ENCODE measurements at regions not wholly inside any gene's neighbourhood (a gene's known extent, or its start where the extent isn't known, plus 50 kb on each side); places are given as distances from the start of the nearest gene placed in this dataset.

DNA sequence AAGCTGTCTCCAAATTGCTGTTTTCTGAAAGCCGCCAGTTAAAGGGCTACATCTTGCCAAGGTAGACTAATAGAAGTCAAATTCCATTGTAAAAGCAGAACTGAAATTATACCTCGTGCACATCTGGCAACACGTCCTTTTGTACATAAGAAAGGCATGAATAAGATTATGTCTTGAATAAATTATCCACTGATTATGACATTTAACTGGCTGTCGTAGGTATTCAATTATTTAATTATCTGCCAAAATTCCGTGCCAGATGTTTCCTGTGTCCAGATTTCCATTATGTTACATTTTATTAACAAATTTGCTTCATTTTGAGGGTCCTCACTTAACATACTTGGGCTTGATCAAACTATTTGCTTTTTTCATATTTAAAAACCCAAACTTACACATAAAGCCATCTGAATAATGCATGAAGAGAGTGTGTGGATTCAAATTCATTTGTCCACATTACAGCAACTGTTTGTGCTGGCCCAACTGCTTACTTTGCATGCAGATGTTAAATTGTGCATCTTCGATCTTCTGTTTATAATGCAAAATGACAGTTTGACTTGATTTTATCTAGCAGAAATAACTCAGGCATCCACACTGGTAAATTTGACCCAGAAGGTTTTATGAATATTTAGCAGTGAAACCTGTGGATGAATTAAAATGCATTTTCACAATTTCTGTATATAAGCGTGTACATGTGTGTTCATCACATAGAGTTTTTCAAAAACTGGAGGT is 701.5 kb downstream of the ZNF385D start:
- no peaks in the 10 kb centered on the region for H3K9me3 Mint-ChIP-seq (ENCODE audit: low read depth)
- no peak overlapping the region for H3K27ac Mint-ChIP-seq
- H3K27me3 Mint-ChIP-seq = no peaks in the 10 kb centered on the region
- no peak overlapping the region for H3K4me3 Mint-ChIP-seq (ENCODE audit: low read depth)
- TF ChIP-seq CTCF (IDR thresholded peaks at IDR 0.05; ENCODE audit: unreplicated experiment) = no peak
- no peak for DNase-seq (ENCODE audit: low spot score, unreplicated experiment)
- no peaks in the 10 kb centered on the region for H3K36me3 Mint-ChIP-seq (ENCODE audit: insufficient read depth)
- H3K4me1 Mint-ChIP-seq (ENCODE audit: low read depth) = peaks cover 2% of the 10 kb centered on the region

DNA sequence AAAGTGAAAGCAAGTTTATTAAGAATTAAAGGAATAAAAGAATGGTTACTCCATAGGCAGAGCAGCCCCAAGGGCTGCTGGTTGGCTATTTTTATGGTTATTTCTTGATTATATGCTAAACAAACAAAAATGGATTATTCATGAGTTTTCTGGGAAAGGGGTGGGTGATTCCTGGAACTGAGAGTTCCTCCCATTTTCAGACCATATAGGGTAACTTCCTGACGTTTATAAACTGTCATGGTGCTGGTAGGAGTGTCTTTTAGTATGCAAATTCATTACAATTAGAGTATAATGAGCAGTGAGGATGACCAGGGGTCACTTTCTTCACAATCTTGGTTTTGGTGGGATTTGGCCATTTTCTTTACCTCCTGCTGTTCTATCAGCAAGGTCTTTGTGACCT is 707.9 kb downstream of the ZNF385D start:
- H3K36me3 Mint-ChIP-seq (ENCODE audit: insufficient read depth) = no peaks in the 10 kb centered on the region
- DNase-seq (ENCODE audit: low spot score, unreplicated experiment) = no peak
- H3K4me3 Mint-ChIP-seq (ENCODE audit: low read depth) = no peak overlapping the region
- H3K27ac Mint-ChIP-seq = no peak overlapping the region
- H3K9me3 Mint-ChIP-seq (ENCODE audit: low read depth) = no peaks in the 10 kb centered on the region
- H3K27me3 Mint-ChIP-seq = no peaks in the 10 kb centered on the region
- TF ChIP-seq CTCF (IDR thresholded peaks at IDR 0.05; ENCODE audit: unreplicated experiment) = no peak
- peaks cover 5% of the 10 kb centered on the region for H3K4me1 Mint-ChIP-seq (ENCODE audit: low read depth)

DNA sequence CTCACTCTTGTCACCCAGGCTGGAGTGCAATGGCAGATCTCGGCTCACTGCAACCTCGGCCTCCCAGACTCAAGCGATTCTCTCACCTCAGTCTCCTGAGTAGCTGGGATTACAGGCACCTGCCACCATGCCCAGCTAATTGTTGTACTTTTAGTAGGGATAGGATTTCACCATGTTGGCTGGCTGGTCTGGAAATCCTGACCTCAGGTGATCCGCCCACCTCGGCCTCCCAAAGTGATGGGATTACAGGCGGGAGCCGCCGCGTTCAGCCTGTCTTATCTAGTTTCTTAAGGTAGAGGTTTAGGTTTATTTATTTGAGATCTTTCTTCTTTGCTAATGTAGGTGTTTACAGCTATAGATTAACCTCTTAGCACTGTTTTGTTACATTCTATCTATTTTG is 708.8 kb downstream of the ZNF385D start:
- no peaks in the 10 kb centered on the region for H3K27me3 Mint-ChIP-seq

GRCh38 chr3:21041621-21042020 is 709.4 kb downstream of the ZNF385D start:
- Mint-ChIP-seq H3K27me3 (no peaks in the 10 kb centered on the region), H3K4me3 (ENCODE audit: low read depth) (no peak overlapping the region), H3K27ac (no peak overlapping the region), H3K36me3 (ENCODE audit: insufficient read depth) (no peaks in the 10 kb centered on the region), H3K4me1 (ENCODE audit: low read depth) (peaks cover 5% of the 10 kb centered on the region), H3K9me3 (ENCODE audit: low read depth) (no peaks in the 10 kb centered on the region)
- no peak for TF ChIP-seq CTCF (IDR thresholded peaks at IDR 0.05; ENCODE audit: unreplicated experiment)
- no peak for DNase-seq (ENCODE audit: low spot score, unreplicated experiment)

More for the DNA sequence above, 708.8 kb downstream of the ZNF385D start:
- H3K36me3 Mint-ChIP-seq (ENCODE audit: insufficient read depth) = no peaks in the 10 kb centered on the region
- H3K4me1 Mint-ChIP-seq (ENCODE audit: low read depth) = peaks cover 5% of the 10 kb centered on the region
- no peaks in the 10 kb centered on the region for H3K9me3 Mint-ChIP-seq (ENCODE audit: low read depth)
- no peak overlapping the region for H3K4me3 Mint-ChIP-seq (ENCODE audit: low read depth)
- no peak for DNase-seq (ENCODE audit: low spot score, unreplicated experiment)
- no peak overlapping the region for H3K27ac Mint-ChIP-seq
- no peak for TF ChIP-seq CTCF (IDR thresholded peaks at IDR 0.05; ENCODE audit: unreplicated experiment)

DNA sequence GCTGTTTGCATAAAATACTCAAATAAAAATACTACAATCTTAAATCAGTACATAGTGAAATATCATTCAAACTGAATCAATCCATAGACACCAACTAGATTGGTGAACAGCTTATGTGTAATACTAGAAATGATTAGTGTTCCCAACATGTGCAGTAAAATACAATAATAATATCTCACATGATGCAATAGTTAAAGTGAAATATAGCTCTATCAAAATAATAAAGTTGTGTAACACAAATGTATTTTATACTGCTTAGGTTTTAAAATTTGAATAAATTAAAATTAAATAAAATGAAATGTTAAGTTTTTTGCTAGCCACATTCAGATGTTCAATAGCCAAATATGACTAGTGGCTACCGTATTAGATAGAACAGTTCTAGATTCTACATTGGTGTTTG is 714.1 kb downstream of the ZNF385D start:
- Mint-ChIP-seq H3K36me3 (ENCODE audit: insufficient read depth) (no peaks in the 10 kb centered on the region), H3K27ac (no peak overlapping the region), H3K9me3 (ENCODE audit: low read depth) (peaks cover 3% of the 10 kb centered on the region), H3K4me1 (ENCODE audit: low read depth) (peaks cover 2% of the 10 kb centered on the region), H3K4me3 (ENCODE audit: low read depth) (no peak overlapping the region), H3K27me3 (no peaks in the 10 kb centered on the region)
- no peak for DNase-seq (ENCODE audit: low spot score, unreplicated experiment)
- TF ChIP-seq CTCF (IDR thresholded peaks at IDR 0.05; ENCODE audit: unreplicated experiment) = no peak

All from progenitor cell of endocrine pancreas (in vitro differentiated cells).